Astrocyte (in vitro differentiated cells and primary cell): ENCODE measurements at regions not wholly inside any gene's neighbourhood (a gene's known extent, or its start where the extent isn't known, plus 50 kb on each side); places are given as distances from the start of the nearest gene placed in this dataset.

Source experiments
- EZH2 ChIP-seq: IDR thresholded peaks from 2 replicates; pipeline ENCODE4 v1.6.1; 2012; ENCODE audit warnings: mild to moderate bottlenecking, low read length, inconsistent platforms; ENCODE audit not compliant: insufficient read depth
- TF ChIP-seq, protein P1 (sequence below): IDR thresholded peaks from 2 replicates; pipeline ENCODE4 v1.5.1; 2011; ENCODE audit warnings: low read depth, mild to moderate bottlenecking, inconsistent platforms, low read length, moderate library complexity; ENCODE audit not compliant: insufficient read depth

DNA sequence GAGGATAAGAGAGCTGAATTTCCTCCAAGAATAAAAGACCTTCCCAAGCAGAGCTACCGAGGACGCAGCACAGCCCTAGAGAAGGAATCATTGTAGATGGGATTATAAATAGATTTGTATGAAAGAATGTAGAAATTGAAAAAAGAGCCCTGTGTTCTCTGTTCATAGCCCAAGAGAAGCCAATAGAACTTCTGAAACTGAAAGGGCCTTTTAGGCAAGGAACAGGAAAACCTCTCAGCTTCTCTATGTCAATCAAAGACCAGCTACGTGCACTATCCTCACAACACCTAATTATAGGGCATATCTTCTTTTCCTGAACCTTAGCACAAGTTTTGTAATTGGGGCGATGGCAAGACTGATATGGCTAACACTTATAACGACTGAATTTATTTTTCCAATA is 192.4 kb upstream of the RNPC3 start:
- TF ChIP-seq, protein P1, sequence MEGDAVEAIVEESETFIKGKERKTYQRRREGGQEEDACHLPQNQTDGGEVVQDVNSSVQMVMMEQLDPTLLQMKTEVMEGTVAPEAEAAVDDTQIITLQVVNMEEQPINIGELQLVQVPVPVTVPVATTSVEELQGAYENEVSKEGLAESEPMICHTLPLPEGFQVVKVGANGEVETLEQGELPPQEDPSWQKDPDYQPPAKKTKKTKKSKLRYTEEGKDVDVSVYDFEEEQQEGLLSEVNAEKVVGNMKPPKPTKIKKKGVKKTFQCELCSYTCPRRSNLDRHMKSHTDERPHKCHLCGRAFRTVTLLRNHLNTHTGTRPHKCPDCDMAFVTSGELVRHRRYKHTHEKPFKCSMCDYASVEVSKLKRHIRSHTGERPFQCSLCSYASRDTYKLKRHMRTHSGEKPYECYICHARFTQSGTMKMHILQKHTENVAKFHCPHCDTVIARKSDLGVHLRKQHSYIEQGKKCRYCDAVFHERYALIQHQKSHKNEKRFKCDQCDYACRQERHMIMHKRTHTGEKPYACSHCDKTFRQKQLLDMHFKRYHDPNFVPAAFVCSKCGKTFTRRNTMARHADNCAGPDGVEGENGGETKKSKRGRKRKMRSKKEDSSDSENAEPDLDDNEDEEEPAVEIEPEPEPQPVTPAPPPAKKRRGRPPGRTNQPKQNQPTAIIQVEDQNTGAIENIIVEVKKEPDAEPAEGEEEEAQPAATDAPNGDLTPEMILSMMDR, result no peak
- no peak for TF ChIP-seq EZH2
